GM21825 (cell line): ENCODE measurements at regions not wholly inside any gene's neighbourhood (a gene's known extent, or its start where the extent isn't known, plus 50 kb on each side); places are given as distances from the start of the nearest gene placed in this dataset.

Source experiments
- ATAC-seq: cut with Tn5 transposase; IDR thresholded peaks from one replicate; pipeline ENCODE4 v1.9.1; 2021; ENCODE audit warnings: mild to moderate bottlenecking, moderate library complexity; ENCODE audit not compliant: unreplicated experiment

GRCh38 chr5:145292278-145292677 lies 542.9 kb downstream of the PRELID2 start:
- ATAC-seq: no peak

- ATAC-seq: no peak
Measured at GRCh38 chr5:145283141-145283810, 551.9 kb downstream of the PRELID2 start.

GRCh38 chr5:145280806-145281205 lies 554.3 kb downstream of the PRELID2 start:
- ATAC-seq: no peak

DNA sequence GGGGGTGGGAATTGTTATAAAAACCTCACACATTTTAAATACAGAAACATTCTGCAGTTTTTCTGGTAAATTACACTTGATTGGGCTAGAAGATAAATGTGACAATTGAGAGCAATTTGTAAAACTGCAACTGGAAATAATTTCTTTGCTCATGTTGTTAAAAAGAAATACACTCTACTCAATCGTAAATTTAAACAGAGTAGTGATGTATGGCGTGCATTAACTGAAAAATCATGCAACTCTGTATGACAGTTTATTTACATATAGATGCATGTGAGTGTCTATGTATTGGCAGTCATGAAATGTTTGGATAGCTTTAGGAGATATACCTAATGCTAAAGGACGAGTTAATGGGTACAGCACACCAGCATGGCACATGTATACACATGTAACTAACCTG lies 554.9 kb downstream of the PRELID2 start:
- ATAC-seq: no peak

- no peak for ATAC-seq
Measured at GRCh38 chr5:145260670-145261069, 574.5 kb downstream of the PRELID2 start.

DNA sequence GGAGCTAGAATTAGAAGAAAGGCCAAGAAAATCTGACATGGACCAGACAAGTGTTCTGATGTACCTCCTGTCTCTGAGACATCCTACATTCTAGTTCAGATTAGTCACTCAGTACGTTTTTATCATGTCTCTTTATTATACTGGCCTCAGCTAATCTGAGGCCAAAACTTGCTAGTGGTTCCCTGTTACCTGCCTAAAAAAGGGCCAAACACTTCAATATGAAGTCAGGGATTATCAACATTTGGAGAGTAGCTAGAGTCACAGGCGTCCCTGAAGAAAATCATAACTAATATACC lies 587.4 kb downstream of the PRELID2 start:
- ATAC-seq: no peak

DNA sequence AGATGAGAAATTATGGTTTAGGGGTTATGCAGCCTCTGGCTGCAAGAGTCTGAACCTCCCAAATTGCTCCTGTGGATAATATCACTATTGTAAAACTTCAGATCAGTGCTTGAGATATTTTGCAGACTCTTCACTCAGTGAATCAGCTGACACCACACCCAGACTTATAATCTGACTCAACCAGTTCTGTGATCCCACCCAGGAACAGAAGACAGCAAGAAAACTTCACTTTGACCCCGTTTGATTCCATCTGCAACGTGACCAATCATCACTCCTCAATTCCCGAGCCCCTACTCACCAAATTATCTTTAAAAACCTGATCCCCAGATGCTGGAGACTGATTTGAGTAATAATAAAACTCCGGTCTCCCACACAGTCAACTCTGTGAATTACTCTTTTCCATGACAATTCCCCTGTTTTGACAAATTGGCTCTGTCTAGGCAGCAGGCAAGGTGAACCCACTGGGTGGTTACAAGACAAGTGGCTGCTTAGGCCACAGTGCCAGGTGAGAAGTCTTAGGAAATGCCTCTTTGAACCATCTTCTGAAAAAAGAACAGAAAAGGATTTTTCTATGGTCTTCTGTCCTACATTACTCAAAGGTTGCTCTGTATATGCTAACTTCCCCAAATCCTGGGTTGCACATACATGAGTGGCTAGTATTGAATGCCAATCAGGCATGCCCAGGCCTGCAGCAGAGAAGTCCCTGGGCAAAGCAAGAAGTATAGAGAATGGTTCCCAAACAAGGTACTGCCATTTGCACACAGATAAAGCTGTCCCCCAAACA lies 588.0 kb downstream of the PRELID2 start:
- ATAC-seq: no peak

GRCh38 chr5:145246379-145246778 lies 588.8 kb downstream of the PRELID2 start:
- no peak for ATAC-seq

- no peak for ATAC-seq
Measured at GRCh38 chr5:145245354-145245753, 589.8 kb downstream of the PRELID2 start.

GRCh38 chr5:145244788-145245187 lies 590.4 kb downstream of the PRELID2 start:
- ATAC-seq: no peak

GRCh38 chr5:145244251-145244650 lies 590.9 kb downstream of the PRELID2 start:
- no peak for ATAC-seq

GRCh38 chr5:145243016-145243415 lies 592.1 kb downstream of the PRELID2 start:
- ATAC-seq: no peak

GRCh38 chr5:145242551-145242950 lies 592.6 kb downstream of the PRELID2 start:
- ATAC-seq: no peak

GRCh38 chr5:145237843-145238242 lies 597.3 kb downstream of the PRELID2 start:
- peak; percentile 52 for ATAC-seq

DNA sequence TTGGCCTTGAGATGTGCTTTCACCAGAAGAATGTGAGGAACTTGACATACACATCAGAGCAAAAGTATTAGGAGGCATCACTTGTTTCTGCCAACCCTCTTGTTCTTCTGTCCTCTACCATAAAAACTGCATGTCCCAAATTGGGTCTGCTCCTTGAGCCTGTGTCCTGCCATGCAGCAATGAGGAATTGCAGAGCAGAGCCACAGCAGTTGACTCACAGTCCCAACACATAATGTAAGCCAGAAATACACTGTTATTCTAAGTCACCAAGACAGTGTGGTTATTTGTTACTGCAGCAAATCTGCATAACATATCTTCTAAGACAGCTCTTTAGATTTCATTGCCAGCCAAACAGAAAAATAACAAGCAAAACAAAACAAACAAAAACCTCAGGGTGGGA lies 598.2 kb downstream of the PRELID2 start:
- ATAC-seq: no peak

DNA sequence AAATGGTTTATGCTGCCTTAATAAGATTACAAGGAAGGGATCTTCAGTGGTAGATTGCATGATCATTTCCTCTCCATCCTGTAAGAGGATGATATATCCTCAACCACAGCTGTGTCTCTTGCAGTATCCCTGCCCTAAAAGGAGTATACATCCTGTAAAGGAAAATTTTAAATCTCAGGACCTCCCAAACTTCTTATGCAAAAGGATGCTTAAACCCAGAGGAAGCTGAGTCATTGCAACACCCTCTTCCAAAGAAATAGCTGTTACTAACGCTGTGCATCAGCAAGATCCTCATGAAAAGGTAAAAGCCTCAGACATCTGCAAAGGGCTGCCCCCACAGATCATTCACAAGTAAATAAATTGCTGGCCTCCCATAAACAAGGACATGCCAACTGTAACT lies 599.0 kb downstream of the PRELID2 start:
- no peak for ATAC-seq

GRCh38 chr5:145233461-145233860 lies 601.7 kb downstream of the PRELID2 start:
- ATAC-seq: no peak

DNA sequence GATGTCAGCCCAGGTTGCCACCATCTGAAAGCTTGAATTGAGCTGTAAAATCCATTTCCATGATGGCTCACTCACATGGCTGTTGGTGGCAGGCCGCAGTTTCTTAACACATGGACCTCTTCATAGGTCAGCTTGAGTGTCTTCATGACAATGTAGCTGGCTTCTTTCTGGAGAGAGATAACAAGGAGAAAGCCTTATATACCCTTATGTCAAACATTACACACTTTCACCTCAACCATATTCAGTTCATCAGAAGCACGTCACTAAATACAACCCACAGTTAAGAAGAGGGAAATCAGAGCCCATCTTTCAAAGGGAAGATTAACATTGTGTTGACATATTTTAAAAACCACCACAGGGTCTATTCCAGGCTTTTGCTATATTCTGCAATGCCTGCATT lies 604.4 kb downstream of the PRELID2 start:
- no peak for ATAC-seq

DNA sequence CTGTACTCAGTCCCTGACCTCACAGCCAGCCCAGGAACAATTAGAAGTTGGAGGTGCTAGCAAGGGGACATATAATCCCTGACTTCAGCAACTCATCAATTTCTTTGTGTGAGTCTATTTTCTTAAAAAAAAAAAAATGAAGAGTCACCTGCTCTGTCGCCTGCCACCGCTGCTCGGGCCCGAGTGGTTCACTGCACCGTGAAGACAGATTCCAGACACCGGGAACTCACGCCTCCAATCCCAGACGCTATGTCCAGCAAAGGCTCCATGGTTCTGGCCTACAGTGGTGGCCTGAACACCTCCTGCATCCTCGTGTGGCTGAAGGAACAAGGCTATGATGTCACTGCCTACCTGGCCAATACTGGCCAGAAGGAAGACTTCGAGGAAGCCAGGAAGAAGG lies 606.6 kb downstream of the PRELID2 start:
- no peak for ATAC-seq

DNA sequence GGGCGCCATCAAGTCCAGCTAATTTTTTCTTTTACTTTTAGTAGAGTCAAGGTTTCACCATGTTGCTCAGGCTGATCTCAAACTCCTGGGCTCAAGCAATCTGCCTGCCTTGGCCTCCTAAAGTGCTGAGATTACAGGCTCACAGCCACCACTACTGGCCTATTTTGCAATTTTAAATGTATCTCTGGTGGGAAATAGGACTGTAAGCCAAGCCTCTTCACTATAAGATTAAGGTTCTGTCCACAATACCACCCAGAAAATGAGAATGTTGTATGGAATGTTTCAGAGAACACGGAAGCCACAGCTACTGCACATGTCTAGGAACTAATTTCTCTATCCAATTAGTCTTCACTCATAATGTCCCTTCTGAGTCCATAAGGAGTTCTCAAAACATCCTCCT lies 607.3 kb downstream of the PRELID2 start:
- no peak for ATAC-seq

- no peak for ATAC-seq
Measured at GRCh38 chr5:145226726-145227125, 608.4 kb downstream of the PRELID2 start.

GRCh38 chr5:145225529-145225928 lies 609.6 kb downstream of the PRELID2 start:
- ATAC-seq: no peak

DNA sequence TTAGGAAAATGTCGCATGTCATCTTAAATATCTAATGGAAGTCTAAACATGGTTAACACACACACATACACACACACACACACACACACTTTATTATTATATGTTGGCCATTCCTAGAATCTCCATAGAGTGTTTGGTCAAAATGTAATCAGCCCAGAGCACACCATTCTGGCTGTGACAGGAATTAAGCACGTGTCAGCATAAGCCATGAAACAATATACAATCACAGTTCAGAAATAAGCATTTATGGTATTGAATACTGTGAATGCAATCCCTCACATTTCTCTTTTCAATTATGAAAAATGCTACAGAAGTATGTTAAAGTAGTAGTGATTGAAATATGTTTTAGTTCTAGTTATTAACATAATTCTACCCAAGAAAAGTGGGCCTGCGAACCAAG lies 611.6 kb downstream of the PRELID2 start:
- no peak for ATAC-seq
